ENCODE measurements at regions not wholly inside any gene's neighbourhood (a gene's known extent, or its start where the extent isn't known, plus 50 kb on each side); places are given as distances from the start of the nearest gene placed in this dataset.

- TF ChIP-seq POLR2A (IDR thresholded peaks at IDR 0.05) (no peak), CTCF (IDR thresholded peaks at IDR 0.05) (no peak)
- H3K9me3 ChIP-seq = peaks cover 0 to 17% (median 7%) of the 10 kb centered on the region in 12 donors
- no peak overlapping the region for H3K4me3 ChIP-seq
- no peaks in the 10 kb centered on the region for H3K36me3 ChIP-seq
- H3K27ac ChIP-seq = no peak overlapping the region
- WGBS, 4 donors = 46 to 74% (median 63%) methylated on average over 6 of the region's 6 CpGs
- H3K27me3 ChIP-seq = peaks cover 0 to 3% (median 0%) of the 10 kb centered on the region in 9 donors
- H3K4me1 ChIP-seq = no peaks in the 10 kb centered on the region
- intact Hi-C loops (cut with DNase I) = no loop called here
- no peak for ATAC-seq
- DNase-seq = no peak
Observed at GRCh38 chr3:140816372-140817195, 125.1 kb upstream of the SLC25A36 start.

GRCh38 chr3:140821493-140821892 lies 120.1 kb upstream of the SLC25A36 start:
- Histone ChIP-seq H3K36me3 (no peaks in the 10 kb centered on the region), H3K4me3 (no peak overlapping the region), H3K27ac (no peak overlapping the region), H3K4me1 (no peaks in the 10 kb centered on the region), H3K27me3 (peaks cover 0 to 6% (median 0%) of the 10 kb centered on the region in 9 donors), H3K9me3 (no peaks in the 10 kb centered on the region)
- intact Hi-C loops (cut with DNase I) = no loop called here
- no peak for ATAC-seq
- 75 to 80% (median 79%) methylated on average over 2 of the region's 2 CpGs for WGBS, 4 donors
- DNase-seq = no peak
- TF ChIP-seq CTCF (IDR thresholded peaks at IDR 0.05) (no peak), POLR2A (IDR thresholded peaks at IDR 0.05) (no peak)

- ATAC-seq (no peak), DNase-seq (no peak)
- Histone ChIP-seq H3K4me3 (no peak overlapping the region), H3K27me3 (peaks cover 0 to 6% (median 0%) of the 10 kb centered on the region in 9 donors), H3K27ac (no peak overlapping the region), H3K4me1 (no peaks in the 10 kb centered on the region), H3K9me3 (no peaks in the 10 kb centered on the region), H3K36me3 (no peaks in the 10 kb centered on the region)
- TF ChIP-seq CTCF (IDR thresholded peaks at IDR 0.05) (no peak), POLR2A (IDR thresholded peaks at IDR 0.05) (no peak)
- 20 to 41% (median 24%) methylated on average over 3 of the region's 3 CpGs for WGBS, 4 donors
- intact Hi-C loops (cut with DNase I) = no loop called here
Observed at GRCh38 chr3:140822401-140823047, 119.1 kb upstream of the SLC25A36 start.

GRCh38 chr3:140823106-140823505 lies 118.5 kb upstream of the SLC25A36 start:
- Histone ChIP-seq H3K27ac (no peak overlapping the region), H3K36me3 (no peaks in the 10 kb centered on the region), H3K4me3 (no peak overlapping the region), H3K27me3 (peaks cover 0 to 6% (median 0%) of the 10 kb centered on the region in 9 donors), H3K9me3 (no peaks in the 10 kb centered on the region), H3K4me1 (no peaks in the 10 kb centered on the region)
- ATAC-seq = no peak
- no peak for TF ChIP-seq CTCF (IDR thresholded peaks at IDR 0.05)
- TF ChIP-seq POLR2A (IDR thresholded peaks at IDR 0.05) = no peak
- 62 to 76% (median 66%) methylated on average over 1 of the region's 1 CpG for WGBS, 4 donors
- DNase-seq = no peak
- intact Hi-C loops (cut with DNase I) = no loop called here

All from heart left ventricle (tissue), 16 donors.